Right atrium auricular region (tissue), 2 donors: ENCODE measurements at regions not wholly inside any gene's neighbourhood (a gene's known extent, or its start where the extent isn't known, plus 50 kb on each side); places are given as distances from the start of the nearest gene placed in this dataset.

Experiments
- DNase-seq: peaks from one replicate; pipeline ENCODE4 v3.0.0-alpha.2; 2019; ENCODE audit warnings: low spot score
- H3K27ac ChIP-seq, 2 donors: fragments of 200-600 bp; sonication (generic); 1 replicate in 1 of 2; 2 replicates in 1 of 2; pipeline ENCODE4 v1.5.1; 2016 to 2019
- H3K27me3 ChIP-seq, 2 donors: fragments of 200-600 bp; sonication (generic); one replicate each; pipeline versions ENCODE4 v1.5.1 to v1.6.0; 2017 to 2019
- H3K36me3 ChIP-seq: fragments of 200-600 bp; sonication (generic); one replicate; pipeline ENCODE4 v1.5.1; 2016
- H3K4me1 ChIP-seq, 2 donors: fragments of 200-600 bp; sonication (generic); one replicate each; pipeline versions ENCODE4 v1.5.1 to v1.6.0; 2017 to 2019
- H3K4me3 ChIP-seq, 2 donors: fragments of 200-600 bp; sonication (generic); 1 replicate in 1 of 2; 2 replicates in 1 of 2; pipeline ENCODE4 v1.5.1; 2017 to 2019; ENCODE audit warnings: mild to moderate bottlenecking in 1 of 2, moderate library complexity in 1 of 2
- H3K9me3 ChIP-seq, 2 donors: fragments of 200-600 bp; sonication (generic); one replicate each; pipeline ENCODE4 v1.5.1; 2019
- TF ChIP-seq, protein P1 (sequence below), 2 donors: fragments of 200-600 bp; sonication (generic); IDR thresholded peaks; one replicate each; pipeline ENCODE4 v1.5.1; 2019; ENCODE audit warnings: antibody characterized with exemption in 2 of 2

DNA sequence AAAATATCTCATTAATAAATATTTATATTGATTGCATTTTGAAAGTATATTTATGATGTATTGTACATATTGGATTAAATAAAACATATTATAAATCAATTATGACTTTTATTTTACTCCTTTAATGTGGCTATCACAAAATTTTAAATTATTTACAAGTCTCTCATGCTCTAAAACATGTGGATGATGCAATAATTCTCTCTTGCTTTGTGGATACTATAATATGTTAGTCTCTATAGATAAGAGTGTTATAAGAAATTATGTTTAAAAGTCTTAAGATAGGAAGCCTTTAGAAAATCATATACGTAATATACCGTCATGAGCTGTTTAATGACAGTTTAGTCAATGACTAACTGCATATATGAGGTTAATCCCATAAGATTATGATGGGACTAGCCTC lies 547.4 kb upstream of the ALCAM start:
- TF ChIP-seq, protein P1, sequence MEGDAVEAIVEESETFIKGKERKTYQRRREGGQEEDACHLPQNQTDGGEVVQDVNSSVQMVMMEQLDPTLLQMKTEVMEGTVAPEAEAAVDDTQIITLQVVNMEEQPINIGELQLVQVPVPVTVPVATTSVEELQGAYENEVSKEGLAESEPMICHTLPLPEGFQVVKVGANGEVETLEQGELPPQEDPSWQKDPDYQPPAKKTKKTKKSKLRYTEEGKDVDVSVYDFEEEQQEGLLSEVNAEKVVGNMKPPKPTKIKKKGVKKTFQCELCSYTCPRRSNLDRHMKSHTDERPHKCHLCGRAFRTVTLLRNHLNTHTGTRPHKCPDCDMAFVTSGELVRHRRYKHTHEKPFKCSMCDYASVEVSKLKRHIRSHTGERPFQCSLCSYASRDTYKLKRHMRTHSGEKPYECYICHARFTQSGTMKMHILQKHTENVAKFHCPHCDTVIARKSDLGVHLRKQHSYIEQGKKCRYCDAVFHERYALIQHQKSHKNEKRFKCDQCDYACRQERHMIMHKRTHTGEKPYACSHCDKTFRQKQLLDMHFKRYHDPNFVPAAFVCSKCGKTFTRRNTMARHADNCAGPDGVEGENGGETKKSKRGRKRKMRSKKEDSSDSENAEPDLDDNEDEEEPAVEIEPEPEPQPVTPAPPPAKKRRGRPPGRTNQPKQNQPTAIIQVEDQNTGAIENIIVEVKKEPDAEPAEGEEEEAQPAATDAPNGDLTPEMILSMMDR (IDR thresholded peaks at IDR 0.05) = no peak
- Histone ChIP-seq H3K27me3 (no peaks in the 10 kb centered on the region), H3K9me3 (peaks cover 0 to 18% of the 10 kb centered on the region in 2 donors), H3K27ac (no peak overlapping the region), H3K4me3 (no peak overlapping the region), H3K36me3 (no peaks in the 10 kb centered on the region), H3K4me1 (no peaks in the 10 kb centered on the region)
- DNase-seq = no peak

DNA sequence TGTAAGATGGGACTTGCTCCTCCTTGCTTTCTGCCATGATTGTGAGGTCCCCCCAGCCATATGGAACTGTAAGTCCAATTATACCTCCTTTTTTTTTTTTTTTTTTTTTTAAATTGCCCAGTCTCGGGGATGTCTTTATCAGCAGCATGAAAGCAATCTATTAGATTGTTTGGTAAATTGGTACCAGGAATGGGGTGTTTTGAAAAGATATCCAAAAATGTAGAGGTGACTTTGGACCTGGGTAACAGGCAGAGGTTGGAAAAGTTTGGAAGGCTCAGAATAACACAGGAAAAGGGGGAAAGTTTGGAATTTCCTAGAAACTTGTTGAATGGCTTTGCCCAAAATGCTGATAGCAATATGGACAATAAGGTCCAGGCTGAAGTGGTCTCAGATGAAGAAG lies 545.8 kb upstream of the ALCAM start:
- TF ChIP-seq, protein P1 (IDR thresholded peaks at IDR 0.05) = no peak
- Histone ChIP-seq H3K27ac (no peak overlapping the region), H3K4me1 (no peaks in the 10 kb centered on the region), H3K4me3 (no peak overlapping the region), H3K9me3 (peaks cover 0 to 18% of the 10 kb centered on the region in 2 donors), H3K36me3 (no peaks in the 10 kb centered on the region), H3K27me3 (no peaks in the 10 kb centered on the region)
- DNase-seq = no peak

DNA sequence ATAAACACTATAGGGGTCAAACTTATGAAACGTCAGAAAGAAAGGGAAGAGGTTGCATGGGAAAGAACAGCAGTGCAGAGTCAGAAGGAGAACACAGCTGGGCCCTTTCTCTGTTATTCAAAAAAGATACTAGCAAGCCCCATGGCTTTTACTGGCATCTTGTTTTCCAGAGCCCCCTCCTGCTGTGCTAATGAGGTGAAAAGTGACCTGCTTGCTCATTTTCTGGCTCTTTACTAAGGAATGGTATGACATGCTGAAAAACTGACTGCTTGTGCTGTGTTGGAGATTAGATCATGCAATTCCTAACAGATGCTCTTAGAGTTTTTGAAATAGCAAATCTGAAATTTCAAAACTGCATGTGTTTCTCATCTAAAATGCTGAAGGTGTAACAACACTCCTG lies 541.6 kb upstream of the ALCAM start:
- no peaks in the 10 kb centered on the region for H3K4me1 ChIP-seq
- TF ChIP-seq, protein P1 (IDR thresholded peaks at IDR 0.05) = no peak
- no peak for DNase-seq
- peaks cover 0 to 17% of the 10 kb centered on the region in 2 donors for H3K9me3 ChIP-seq
- no peak overlapping the region for H3K4me3 ChIP-seq
- H3K36me3 ChIP-seq = no peaks in the 10 kb centered on the region
- H3K27me3 ChIP-seq = no peaks in the 10 kb centered on the region
- H3K27ac ChIP-seq = no peak overlapping the region

DNA sequence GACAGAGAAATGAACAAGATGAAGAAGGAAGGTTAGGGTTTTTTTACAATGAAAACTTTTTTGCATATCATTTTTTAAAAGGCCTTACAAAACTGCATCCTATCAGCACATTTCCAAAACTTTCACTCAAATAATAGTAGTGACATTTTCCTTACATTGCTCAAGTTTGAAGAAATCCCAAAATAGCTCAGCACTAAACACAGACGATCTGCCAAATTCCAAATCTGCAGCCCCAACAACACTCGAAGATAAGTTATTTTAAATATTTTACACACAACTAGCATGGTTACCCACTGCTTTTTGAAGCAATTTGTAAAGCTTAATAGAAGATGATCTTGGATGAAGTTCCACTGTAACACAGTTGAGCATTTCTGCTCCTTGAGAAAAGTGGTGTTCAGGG lies 535.6 kb upstream of the ALCAM start:
- Histone ChIP-seq H3K27me3 (no peaks in the 10 kb centered on the region), H3K9me3 (no peaks in the 10 kb centered on the region), H3K4me3 (no peak overlapping the region), H3K4me1 (no peaks in the 10 kb centered on the region), H3K27ac (no peak overlapping the region), H3K36me3 (no peaks in the 10 kb centered on the region)
- no peak for DNase-seq
- TF ChIP-seq, protein P1 (IDR thresholded peaks at IDR 0.05) = no peak

DNA sequence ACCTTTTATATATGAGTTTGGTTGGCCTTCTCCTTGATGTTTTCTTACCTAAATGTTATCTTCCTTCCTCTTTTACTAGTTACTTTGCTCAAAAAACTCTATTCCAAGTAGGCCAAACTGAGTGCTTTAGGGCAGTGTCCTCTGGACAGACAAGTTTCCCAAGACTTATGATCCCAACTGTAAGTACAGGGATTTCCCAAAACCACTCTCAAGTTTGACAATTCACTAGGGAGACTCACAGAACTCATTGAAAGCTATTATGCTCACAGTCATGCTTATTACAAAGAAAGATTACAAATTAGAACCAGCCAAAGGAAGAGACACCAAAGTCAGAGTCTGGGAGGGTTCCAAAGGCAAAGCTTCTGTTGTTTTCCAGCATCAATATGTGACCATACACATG lies 534.2 kb upstream of the ALCAM start:
- no peaks in the 10 kb centered on the region for H3K36me3 ChIP-seq
- H3K27me3 ChIP-seq = no peaks in the 10 kb centered on the region
- TF ChIP-seq, protein P1 (IDR thresholded peaks at IDR 0.05) = no peak
- no peak for DNase-seq
- H3K4me1 ChIP-seq = no peaks in the 10 kb centered on the region
- H3K9me3 ChIP-seq = no peaks in the 10 kb centered on the region
- no peak overlapping the region for H3K27ac ChIP-seq
- H3K4me3 ChIP-seq = no peak overlapping the region

DNA sequence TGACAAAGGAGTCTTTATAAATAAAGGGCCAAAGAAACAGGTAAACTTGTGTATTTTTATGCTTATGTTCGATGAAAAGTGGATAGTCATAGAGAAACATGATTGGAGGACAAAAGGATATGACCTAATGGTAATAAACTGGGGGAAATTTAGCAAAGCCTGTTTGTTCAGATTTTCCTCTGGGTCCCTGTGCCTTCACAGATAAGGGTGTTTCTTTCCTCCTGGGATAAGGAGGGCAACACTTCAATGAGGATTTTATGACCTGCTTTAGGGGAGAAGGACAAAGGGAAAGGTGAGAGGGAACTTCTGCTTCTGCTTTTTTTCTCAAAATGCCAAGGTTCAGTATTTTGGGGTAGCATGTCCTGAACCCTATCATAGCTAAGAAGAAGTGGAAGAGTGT lies 531.3 kb upstream of the ALCAM start:
- no peaks in the 10 kb centered on the region for H3K27me3 ChIP-seq
- no peaks in the 10 kb centered on the region for H3K9me3 ChIP-seq
- no peaks in the 10 kb centered on the region for H3K36me3 ChIP-seq
- H3K4me3 ChIP-seq = no peak overlapping the region
- H3K27ac ChIP-seq = no peak overlapping the region
- DNase-seq = no peak
- TF ChIP-seq, protein P1 (IDR thresholded peaks at IDR 0.05) = no peak
- no peaks in the 10 kb centered on the region for H3K4me1 ChIP-seq
